CD8-positive, alpha-beta memory T cell (primary cell): ENCODE measurements at regions not wholly inside any gene's neighbourhood (a gene's known extent, or its start where the extent isn't known, plus 50 kb on each side); places are given as distances from the start of the nearest gene placed in this dataset.

Experiments
- CTCF ChIA-PET: fragments of 350-600 bp; sonication (Branson Sonifier 250); formaldehyde crosslinking; loops from one replicate; lab custom pipeline; 2021; ENCODE audit warnings: antibody characterized with exemption; lab: Charles Lee
- POLR2A ChIA-PET: fragments of 350-600 bp; sonication (Branson Sonifier 250); formaldehyde crosslinking; loops from one replicate; lab custom pipeline; 2021; ENCODE audit warnings: antibody characterized with exemption; lab: Charles Lee
- DNase-seq, 5 donors: peaks; one replicate each; pipeline versions ENCODE4 v3.0.0 to v3.0.0-alpha.2; 2020 to 2022; ENCODE audit warnings: mixed read lengths in 1 of 5
- H3K27ac ChIP-seq: one replicate; pipeline ENCODE4 v1.7.0; 2013; ENCODE audit warnings: low read depth, mild to moderate bottlenecking, low read length, moderate library complexity
- H3K27me3 ChIP-seq: 2 replicates; pipeline ENCODE4 v1.7.0; 2013; ENCODE audit warnings: low read length, mild to moderate bottlenecking; ENCODE audit not compliant: insufficient read depth, poor library complexity, severe bottlenecking
- H3K36me3 ChIP-seq: 2 replicates; pipeline ENCODE4 v1.7.0; 2013; ENCODE audit warnings: mild to moderate bottlenecking, low read length, moderate library complexity; ENCODE audit not compliant: insufficient read depth
- H3K4me1 ChIP-seq: 2 replicates; pipeline ENCODE4 v1.7.0; 2013; ENCODE audit warnings: mild to moderate bottlenecking, low read length, moderate library complexity; ENCODE audit not compliant: insufficient read depth
- H3K4me3 ChIP-seq: 2 replicates; pipeline ENCODE4 v1.7.0; 2013; ENCODE audit warnings: mild to moderate bottlenecking, low read length
- H3K9me3 ChIP-seq: 2 replicates; pipeline ENCODE4 v1.7.0; 2013; ENCODE audit warnings: mild to moderate bottlenecking, low read length
- H3K27ac Mint-ChIP-seq, 8 donors: one replicate each; pipeline ENCODE4 v1.8.0; 2020 to 2021; ENCODE audit warnings: mixed read lengths in 8 of 8, mild to moderate bottlenecking in 6 of 8, inconsistent platforms in 3 of 8, moderate library complexity in 3 of 8
- H3K27me3 Mint-ChIP-seq, 2 donors: one replicate each; pipeline ENCODE4 v1.8.0; 2020 to 2021; ENCODE audit warnings: mixed read lengths in 2 of 2, mild to moderate bottlenecking in 1 of 2, moderate library complexity in 1 of 2
- H3K36me3 Mint-ChIP-seq, 3 donors: one replicate each; pipeline ENCODE4 v1.8.0; 2020 to 2021; ENCODE audit warnings: mixed read lengths in 3 of 3, inconsistent platforms in 1 of 3, mild to moderate bottlenecking in 1 of 3
- H3K4me1 Mint-ChIP-seq, 3 donors: one replicate each; pipeline ENCODE4 v1.8.0; 2020 to 2021; ENCODE audit warnings: mixed read lengths in 3 of 3, inconsistent platforms in 1 of 3, mild to moderate bottlenecking in 1 of 3
- H3K4me3 Mint-ChIP-seq, 7 donors: one replicate each; pipeline ENCODE4 v1.8.0; 2020 to 2021; ENCODE audit warnings: mixed read lengths in 7 of 7, mild to moderate bottlenecking in 6 of 7, moderate library complexity in 4 of 7, inconsistent platforms in 2 of 7
- H3K9me3 Mint-ChIP-seq, 5 donors: one replicate each; pipeline ENCODE4 v1.8.0; 2020 to 2022; ENCODE audit warnings: mixed read lengths in 5 of 5, mild to moderate bottlenecking in 3 of 5, moderate library complexity in 2 of 5, inconsistent platforms in 1 of 5

- Mint-ChIP-seq H3K27ac (no peak overlapping the region), H3K4me1 (no peaks in the 10 kb centered on the region), H3K4me3 (no peak overlapping the region), H3K9me3 (peaks cover 6 to 22% (median 14%) of the 10 kb centered on the region in 5 donors), H3K27me3 (no peaks in the 10 kb centered on the region), H3K36me3 (no peaks in the 10 kb centered on the region)
- POLR2A ChIA-PET: no interaction called here
- H3K4me1 ChIP-seq: no peaks in the 10 kb centered on the region
- no peaks in the 10 kb centered on the region for H3K27me3 ChIP-seq
- no peak for DNase-seq
- no peaks in the 10 kb centered on the region for H3K36me3 ChIP-seq
- no peak overlapping the region for H3K27ac ChIP-seq
- no peak overlapping the region for H3K4me3 ChIP-seq
- no peaks in the 10 kb centered on the region for H3K9me3 ChIP-seq
- CTCF ChIA-PET: no interaction called here
Observed at GRCh38 chr7:81140252-81140651, 221.4 kb upstream of the SEMA3C start.

- no peak for DNase-seq
- Histone ChIP-seq H3K27ac (no peak overlapping the region), H3K4me1 (no peaks in the 10 kb centered on the region), H3K36me3 (no peaks in the 10 kb centered on the region), H3K9me3 (no peaks in the 10 kb centered on the region), H3K27me3 (no peaks in the 10 kb centered on the region), H3K4me3 (no peak overlapping the region)
- no peaks in the 10 kb centered on the region for H3K4me1 Mint-ChIP-seq
- no peak overlapping the region for H3K4me3 Mint-ChIP-seq
- no peaks in the 10 kb centered on the region for H3K36me3 Mint-ChIP-seq
- no peak overlapping the region for H3K27ac Mint-ChIP-seq
- H3K9me3 Mint-ChIP-seq: peaks cover 6 to 14% (median 12%) of the 10 kb centered on the region in 5 donors
- ChIA-PET CTCF (no interaction called here), POLR2A (no interaction called here)
- H3K27me3 Mint-ChIP-seq: no peaks in the 10 kb centered on the region
Observed at GRCh38 chr7:81138870-81139269, 220.0 kb upstream of the SEMA3C start.

- Histone ChIP-seq H3K36me3 (no peaks in the 10 kb centered on the region), H3K4me3 (no peak overlapping the region), H3K4me1 (no peaks in the 10 kb centered on the region), H3K9me3 (no peaks in the 10 kb centered on the region), H3K27me3 (no peaks in the 10 kb centered on the region), H3K27ac (no peak overlapping the region)
- no peaks in the 10 kb centered on the region for H3K27me3 Mint-ChIP-seq
- H3K4me1 Mint-ChIP-seq: no peaks in the 10 kb centered on the region
- no peak for DNase-seq
- H3K36me3 Mint-ChIP-seq: no peaks in the 10 kb centered on the region
- ChIA-PET CTCF (no interaction called here), POLR2A (no interaction called here)
- no peak overlapping the region for H3K4me3 Mint-ChIP-seq
- no peak overlapping the region for H3K27ac Mint-ChIP-seq
- peaks cover 7 to 12% (median 9%) of the 10 kb centered on the region in 5 donors for H3K9me3 Mint-ChIP-seq
Observed at GRCh38 chr7:81135324-81135723, 216.5 kb upstream of the SEMA3C start.

GRCh38 chr7:81128011-81128410 lies 209.2 kb upstream of the SEMA3C start:
- no peaks in the 10 kb centered on the region for H3K27me3 ChIP-seq
- Mint-ChIP-seq H3K4me1 (no peaks in the 10 kb centered on the region), H3K36me3 (no peaks in the 10 kb centered on the region), H3K27ac (no peak overlapping the region), H3K4me3 (no peak overlapping the region), H3K9me3 (peaks cover 11 to 43% (median 33%) of the 10 kb centered on the region in 5 donors), H3K27me3 (no peaks in the 10 kb centered on the region)
- POLR2A ChIA-PET: no interaction called here
- H3K4me1 ChIP-seq: no peaks in the 10 kb centered on the region
- H3K9me3 ChIP-seq: no peaks in the 10 kb centered on the region
- H3K27ac ChIP-seq: no peak overlapping the region
- DNase-seq: no peak
- CTCF ChIA-PET: no interaction called here
- H3K36me3 ChIP-seq: no peaks in the 10 kb centered on the region
- H3K4me3 ChIP-seq: no peak overlapping the region

GRCh38 chr7:81120803-81121202 lies 202.0 kb upstream of the SEMA3C start:
- no peaks in the 10 kb centered on the region for H3K4me1 Mint-ChIP-seq
- Histone ChIP-seq H3K4me3 (no peak overlapping the region), H3K36me3 (no peaks in the 10 kb centered on the region), H3K9me3 (no peaks in the 10 kb centered on the region), H3K27me3 (no peaks in the 10 kb centered on the region), H3K27ac (no peak overlapping the region), H3K4me1 (no peaks in the 10 kb centered on the region)
- DNase-seq: no peak
- no peaks in the 10 kb centered on the region for H3K36me3 Mint-ChIP-seq
- H3K27ac Mint-ChIP-seq: no peak overlapping the region
- no peaks in the 10 kb centered on the region for H3K27me3 Mint-ChIP-seq
- ChIA-PET POLR2A (no interaction called here), CTCF (no interaction called here)
- H3K9me3 Mint-ChIP-seq: peaks cover 8 to 36% (median 17%) of the 10 kb centered on the region in 5 donors
- no peak overlapping the region for H3K4me3 Mint-ChIP-seq

- Histone ChIP-seq H3K27me3 (no peaks in the 10 kb centered on the region), H3K27ac (no peak overlapping the region), H3K4me1 (no peaks in the 10 kb centered on the region), H3K9me3 (no peaks in the 10 kb centered on the region), H3K4me3 (no peak overlapping the region), H3K36me3 (no peaks in the 10 kb centered on the region)
- H3K4me1 Mint-ChIP-seq: no peaks in the 10 kb centered on the region
- no peaks in the 10 kb centered on the region for H3K27me3 Mint-ChIP-seq
- H3K36me3 Mint-ChIP-seq: no peaks in the 10 kb centered on the region
- no peak overlapping the region for H3K27ac Mint-ChIP-seq
- DNase-seq: no peak
- POLR2A ChIA-PET: no interaction called here
- no peak overlapping the region for H3K4me3 Mint-ChIP-seq
- CTCF ChIA-PET: no interaction called here
- peaks cover 6 to 33% (median 19%) of the 10 kb centered on the region in 5 donors for H3K9me3 Mint-ChIP-seq
Observed at GRCh38 chr7:81120111-81120510, 201.3 kb upstream of the SEMA3C start.

- no peaks in the 10 kb centered on the region for H3K4me1 ChIP-seq
- POLR2A ChIA-PET: no interaction called here
- no peaks in the 10 kb centered on the region for H3K27me3 ChIP-seq
- H3K27ac ChIP-seq: no peak overlapping the region
- H3K36me3 ChIP-seq: no peaks in the 10 kb centered on the region
- Mint-ChIP-seq H3K4me1 (no peaks in the 10 kb centered on the region), H3K27ac (no peak overlapping the region), H3K9me3 (peaks cover 6 to 16% (median 9%) of the 10 kb centered on the region in 5 donors), H3K36me3 (no peaks in the 10 kb centered on the region), H3K27me3 (no peaks in the 10 kb centered on the region), H3K4me3 (no peak overlapping the region)
- CTCF ChIA-PET: no interaction called here
- H3K9me3 ChIP-seq: no peaks in the 10 kb centered on the region
- no peak for DNase-seq
- no peak overlapping the region for H3K4me3 ChIP-seq
Observed at GRCh38 chr7:81114633-81115032, 195.8 kb upstream of the SEMA3C start.

- Mint-ChIP-seq H3K27ac (no peak overlapping the region), H3K4me1 (no peaks in the 10 kb centered on the region), H3K36me3 (no peaks in the 10 kb centered on the region), H3K27me3 (no peaks in the 10 kb centered on the region), H3K4me3 (no peak overlapping the region), H3K9me3 (peaks cover 5 to 14% (median 9%) of the 10 kb centered on the region in 5 donors)
- H3K36me3 ChIP-seq: no peaks in the 10 kb centered on the region
- no peak for DNase-seq
- no peaks in the 10 kb centered on the region for H3K9me3 ChIP-seq
- no peaks in the 10 kb centered on the region for H3K4me1 ChIP-seq
- H3K27me3 ChIP-seq: no peaks in the 10 kb centered on the region
- CTCF ChIA-PET: no interaction called here
- H3K27ac ChIP-seq: no peak overlapping the region
- POLR2A ChIA-PET: no interaction called here
- H3K4me3 ChIP-seq: no peak overlapping the region
Observed at GRCh38 chr7:81112731-81113130, 193.9 kb upstream of the SEMA3C start.
